Heart left ventricle (tissue), 16 donors: ENCODE measurements at regions not wholly inside any gene's neighbourhood (a gene's known extent, or its start where the extent isn't known, plus 50 kb on each side); places are given as distances from the start of the nearest gene placed in this dataset.
A peak's percentile ranks its signal among the peaks of the same experiment; 100 is the strongest.

Source experiments
- ATAC-seq, 4 donors: fragments of 200-7000 bp; cut with Tn5 transposase; one replicate each; pipeline ENCODE4 v1.9.1; 2020 to 2022; ENCODE audit warnings: moderate library complexity in 4 of 4, mild to moderate bottlenecking in 3 of 4, moderate number of reproducible peaks in 1 of 4
- DNase-seq, 5 donors: peaks; one replicate each; pipeline ENCODE4 v3.0.0-alpha.2; 2020
- H3K27ac ChIP-seq, 12 donors: fragments of 200-600 bp; sonication (generic) in 4 of 12; one replicate each; pipeline versions ENCODE4 v1.5.0 to v1.8.0; 2016 to 2022; ENCODE audit warnings: mild to moderate bottlenecking in 2 of 12
- H3K27me3 ChIP-seq, 9 donors: fragments of 200-600 bp; sonication (generic) in 2 of 9; one replicate each; pipeline versions ENCODE4 v1.5.1 to v1.8.0; 2016 to 2022; ENCODE audit warnings: mild to moderate bottlenecking in 3 of 9
- H3K36me3 ChIP-seq, 9 donors: fragments of 200-600 bp; sonication (generic) in 2 of 9; one replicate each; pipeline versions ENCODE4 v1.5.0 to v1.8.0; 2018 to 2022; ENCODE audit warnings: mild to moderate bottlenecking in 2 of 9
- H3K4me1 ChIP-seq, 12 donors: fragments of 200-600 bp; sonication (generic) in 4 of 12; one replicate each; pipeline versions ENCODE4 v1.5.0 to v1.8.0; 2016 to 2022; ENCODE audit warnings: mild to moderate bottlenecking in 3 of 12
- H3K4me3 ChIP-seq, 12 donors: fragments of 200-600 bp; sonication (generic) in 4 of 12; one replicate each; pipeline versions ENCODE4 v1.5.0 to v1.8.0; 2017 to 2022; ENCODE audit warnings: mild to moderate bottlenecking in 9 of 12, moderate library complexity in 4 of 12
- H3K9me3 ChIP-seq, 12 donors: fragments of 200-600 bp; sonication (generic) in 4 of 12; one replicate each; pipeline versions ENCODE4 v1.5.0 to v1.8.0; 2016 to 2022; ENCODE audit warnings: mild to moderate bottlenecking in 1 of 12
- CTCF ChIP-seq, 12 donors: fragments of 200-600 bp; sonication (generic) in 4 of 12; IDR thresholded peaks; one replicate each; pipeline versions ENCODE4 v1.5.0 to v1.8.0; 2018 to 2022; ENCODE audit warnings: antibody characterized with exemption in 12 of 12, mild to moderate bottlenecking in 5 of 12
- POLR2A ChIP-seq, 2 donors: fragments of 450-650 bp; IDR thresholded peaks; one replicate each; pipeline ENCODE4 v1.6.1; 2017; ENCODE audit warnings: antibody characterized with exemption in 2 of 2, mild to moderate bottlenecking in 2 of 2, moderate library complexity in 2 of 2
- whole genome bisulfite sequencing, 4 donors: extraction: QIAGEN DNeasy Blood & Tissue Kit in 2 of 4; methylation state at CpG; one replicate each; pipeline versions ENCODE4 v1.1.5 to v1.1.7; 2013 to 2018; 5-methylcytosine and 5-hydroxymethylcytosine counted together
- intact Hi-C, 10 donors: fragments of 100-400 bp; cut with DNase I; formaldehyde crosslinking; loops; one replicate each; pipeline versions ENCODE4 v1.11.1 to v1.14.2; 2022
- donor health status: ischemic (EF 13 %, LVEDD 7.1; RV severe dilation, severe dysfunction).
- donor health status: healthy with polysubstance abuse.
- donor health status: DM: no; HTN: yes; CAD: no.
- donor health status: DM: no; HTN: no; CAD: no.
- donor health status: ischemic (EF 25% LVEDD 6.9; RV normal size, moderate dysfunction).
- donor health status: ischemic (EF 25% LVEDD 5.7; RV mildly dilated, moderate dysfunction).
- donor health status: healthy.
- donor health status: DM: yes; HTN: yes; CAD: no.
- donor health status: ischemic (EF 35%, LVEDD 5.7; RV mildly dilated, moderate dysfunction).
- donor health status: nonischemic (EF 11% LVEDD 7.7; RV severe dilation, severe dysfunction).
- donor health status: DM: yes; HTN: yes; CAD: no.
- donor health status: PGD.
- donor health status: ischemic (EF 29% LVEDD 5.4; RV normal size, mild dysfunction).
- donor health status: nonischemic (EF 23%, LVEDD 6.1; RV moderate dilation, normal function).

- no peaks in the 10 kb centered on the region for H3K36me3 ChIP-seq
- intact Hi-C loops, result loop anchor here in 1 of 10 donors (10.0 kb wide), 1 partner anchor 131 kb away; no protein-coding TSS in a partner anchor
- no peak for DNase-seq
- H3K9me3 ChIP-seq, result no peaks in the 10 kb centered on the region
- H3K27me3 ChIP-seq, result no peaks in the 10 kb centered on the region
- no peak overlapping the region for H3K4me3 ChIP-seq
- TF ChIP-seq CTCF (IDR thresholded peaks at IDR 0.05) (no peak), POLR2A (IDR thresholded peaks at IDR 0.05) (no peak)
- H3K4me1 ChIP-seq, result peaks cover 0 to 10% (median 0%) of the 10 kb centered on the region in 12 donors
- ATAC-seq, result peak; percentile 80 to 92 (median 86)
- WGBS, 4 donors, result 43 to 51% (median 48%) methylated on average over 3 of the region's 3 CpGs
- peak overlapping the region in 10 of 12 donors; percentile 42 to 82 (median 74) for H3K27ac ChIP-seq
Measured at GRCh38 chr20:7124120-7124519, 356.6 kb downstream of the BMP2 start.

- intact Hi-C loops, result loop anchor here in 1 of 10 donors (10.0 kb wide), 1 partner anchor 108 kb away; no protein-coding TSS in a partner anchor
- Histone ChIP-seq H3K4me3 (no peak overlapping the region), H3K27ac (no peak overlapping the region), H3K27me3 (no peaks in the 10 kb centered on the region), H3K9me3 (no peaks in the 10 kb centered on the region), H3K4me1 (no peaks in the 10 kb centered on the region), H3K36me3 (no peaks in the 10 kb centered on the region)
- WGBS, 4 donors, result 91 to 98% (median 95%) methylated on average over 1 of the region's 1 CpG
- TF ChIP-seq POLR2A (IDR thresholded peaks at IDR 0.05), result no peak
- no peak for TF ChIP-seq CTCF (IDR thresholded peaks at IDR 0.05)
- DNase-seq, result no peak
- no peak for ATAC-seq
Measured at GRCh38 chr20:7136886-7137285, 369.4 kb downstream of the BMP2 start.

GRCh38 chr20:7137395-7138151 is 370.1 kb downstream of the BMP2 start:
- H3K4me3 ChIP-seq, result no peak overlapping the region
- H3K36me3 ChIP-seq, result no peaks in the 10 kb centered on the region
- 57 to 65% (median 60%) methylated on average over 4 of the region's 4 CpGs for WGBS, 4 donors
- no peak for TF ChIP-seq POLR2A (IDR thresholded peaks at IDR 0.05)
- TF ChIP-seq CTCF (IDR thresholded peaks at IDR 0.05), result no peak
- no peak overlapping the region for H3K27ac ChIP-seq
- no peaks in the 10 kb centered on the region for H3K9me3 ChIP-seq
- intact Hi-C loops, result loop anchor here in 1 of 10 donors (10.0 kb wide), 1 partner anchor 107 kb away; no protein-coding TSS in a partner anchor
- no peak for ATAC-seq
- no peak for DNase-seq
- H3K4me1 ChIP-seq, result no peaks in the 10 kb centered on the region
- no peaks in the 10 kb centered on the region for H3K27me3 ChIP-seq

- Histone ChIP-seq H3K4me1 (no peaks in the 10 kb centered on the region), H3K27me3 (no peaks in the 10 kb centered on the region), H3K27ac (no peak overlapping the region), H3K36me3 (no peaks in the 10 kb centered on the region), H3K4me3 (no peak overlapping the region), H3K9me3 (no peaks in the 10 kb centered on the region)
- DNase-seq, result no peak
- 55 to 67% (median 63%) methylated on average over 2 of the region's 2 CpGs for WGBS, 4 donors
- TF ChIP-seq POLR2A (IDR thresholded peaks at IDR 0.05) (no peak), CTCF (IDR thresholded peaks at IDR 0.05) (no peak)
- ATAC-seq, result no peak
- intact Hi-C loops, result no loop called here
Measured at GRCh38 chr20:7144464-7144863, 377.0 kb downstream of the BMP2 start.
